Transverse colon (tissue), 4 donors: ENCODE measurements at regions not wholly inside any gene's neighbourhood (a gene's known extent, or its start where the extent isn't known, plus 50 kb on each side); places are given as distances from the start of the nearest gene placed in this dataset.

Experiments used
- DNase-seq: peaks from one replicate; pipeline ENCODE4 v3.0.0-alpha.2; 2019
- H3K27ac ChIP-seq, 4 donors: fragments of 200-600 bp; sonication (generic); 2 replicates each; pipeline ENCODE4 v1.5.1; 2016 to 2018; ENCODE audit warnings: inconsistent platforms in 4 of 4
- H3K27me3 ChIP-seq: fragments of 200-600 bp; sonication (generic); 2 replicates; pipeline ENCODE4 v1.5.1; 2017; ENCODE audit warnings: inconsistent platforms
- H3K36me3 ChIP-seq, 4 donors: fragments of 200-600 bp; sonication (generic); 2 replicates each; pipeline ENCODE4 v1.5.1; 2017 to 2019; ENCODE audit warnings: inconsistent platforms in 4 of 4
- H3K4me1 ChIP-seq, 4 donors: fragments of 200-600 bp; sonication (generic); 2 replicates each; pipeline ENCODE4 v1.5.1; 2017 to 2020; ENCODE audit warnings: inconsistent platforms in 4 of 4
- H3K4me3 ChIP-seq, 4 donors: fragments of 200-600 bp; sonication (generic); 1 replicate in 1 of 4; 2 replicates in 3 of 4; pipeline versions ENCODE4 v1.5.1 to v1.6.1; 2017 to 2019; ENCODE audit warnings: inconsistent platforms in 4 of 4
- H3K9me3 ChIP-seq, 2 donors: fragments of 200-600 bp; sonication (generic); 2 replicates each; pipeline ENCODE4 v1.5.1; 2017 to 2019; ENCODE audit warnings: inconsistent platforms in 2 of 2
- EP300 ChIP-seq: sonication (generic); formaldehyde crosslinking; IDR thresholded peaks from one replicate; pipeline ENCODE4 v1.6.1; 2017; ENCODE audit warnings: antibody characterized with exemption, low read depth
- POLR2A ChIP-seq: fragments of 450-650 bp; IDR thresholded peaks from one replicate; pipeline ENCODE4 v1.6.1; 2016; ENCODE audit warnings: antibody characterized with exemption, mild to moderate bottlenecking, moderate library complexity
- POLR2AphosphoS5 ChIP-seq, 3 donors: sonication (generic); formaldehyde crosslinking; IDR thresholded peaks; one replicate each; pipeline ENCODE4 v1.6.1; 2016; ENCODE audit warnings: antibody characterized with exemption in 3 of 3
- WGBS, 2 donors: methylation state at CpG; one replicate each; pipeline ENCODE4 v1.1.5; 2018; ENCODE audit warnings: low coverage in 1 of 2; 5-methylcytosine and 5-hydroxymethylcytosine counted together
- in situ Hi-C, 4 donors: fragments of 200-750 bp; cut with MboI; loops; one replicate each; pipeline versions ENCODE4 v1.15.0 to v1.15.1; 2017; ENCODE audit warnings: low sequenced_read_pairs in 3 of 4, low pct_ligation_motif_present in 1 of 4, low pct_unique_long_range_greater_than_20kb in 1 of 4
- intact Hi-C: fragments of 100-400 bp; cut with DNase I; formaldehyde crosslinking; loops from one replicate; pipeline ENCODE4 v1.15.1; 2023; ENCODE audit warnings: low total_unique reads
- TF ChIP-seq, protein P1 (sequence below), 5 experiments: fragments of 200-600 bp in 3 of 5; fragments of 450-650 bp in 2 of 5; sonication (generic) in 3 of 5; IDR thresholded peaks; 1 replicate in 2 of 5; 2 replicates in 3 of 5; pipeline ENCODE4 v1.5.1; 2016 to 2017; ENCODE audit warnings: antibody characterized with exemption in 5 of 5, inconsistent platforms in 3 of 5, mild to moderate bottlenecking in 2 of 5, moderate library complexity in 1 of 5

DNA sequence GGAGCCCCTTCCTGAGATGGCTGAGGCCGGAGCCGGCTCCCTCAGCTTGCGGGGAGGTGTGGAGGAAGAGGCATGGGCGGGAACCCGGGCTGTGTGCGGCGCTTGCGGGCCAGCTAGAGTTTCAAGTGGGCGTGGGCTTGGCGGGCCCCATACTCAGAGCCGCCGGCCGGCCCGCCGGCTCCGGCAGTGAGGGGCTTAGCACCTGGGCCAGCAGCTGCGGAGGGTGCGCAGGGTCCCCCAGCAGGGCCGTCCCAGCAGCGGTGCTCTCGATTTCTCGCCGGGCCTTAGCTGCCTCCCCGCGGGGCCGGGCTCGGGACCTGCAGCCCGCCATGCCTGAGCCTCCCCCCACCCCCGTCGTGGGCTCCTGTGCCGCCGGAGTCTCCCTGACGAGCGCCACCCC is 67.9 kb upstream of the SLC28A3 start:
- no peaks in the 10 kb centered on the region for H3K9me3 ChIP-seq
- H3K4me1 ChIP-seq: no peaks in the 10 kb centered on the region
- TF ChIP-seq, protein P1, sequence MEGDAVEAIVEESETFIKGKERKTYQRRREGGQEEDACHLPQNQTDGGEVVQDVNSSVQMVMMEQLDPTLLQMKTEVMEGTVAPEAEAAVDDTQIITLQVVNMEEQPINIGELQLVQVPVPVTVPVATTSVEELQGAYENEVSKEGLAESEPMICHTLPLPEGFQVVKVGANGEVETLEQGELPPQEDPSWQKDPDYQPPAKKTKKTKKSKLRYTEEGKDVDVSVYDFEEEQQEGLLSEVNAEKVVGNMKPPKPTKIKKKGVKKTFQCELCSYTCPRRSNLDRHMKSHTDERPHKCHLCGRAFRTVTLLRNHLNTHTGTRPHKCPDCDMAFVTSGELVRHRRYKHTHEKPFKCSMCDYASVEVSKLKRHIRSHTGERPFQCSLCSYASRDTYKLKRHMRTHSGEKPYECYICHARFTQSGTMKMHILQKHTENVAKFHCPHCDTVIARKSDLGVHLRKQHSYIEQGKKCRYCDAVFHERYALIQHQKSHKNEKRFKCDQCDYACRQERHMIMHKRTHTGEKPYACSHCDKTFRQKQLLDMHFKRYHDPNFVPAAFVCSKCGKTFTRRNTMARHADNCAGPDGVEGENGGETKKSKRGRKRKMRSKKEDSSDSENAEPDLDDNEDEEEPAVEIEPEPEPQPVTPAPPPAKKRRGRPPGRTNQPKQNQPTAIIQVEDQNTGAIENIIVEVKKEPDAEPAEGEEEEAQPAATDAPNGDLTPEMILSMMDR (IDR thresholded peaks at IDR 0.05): no peak
- TF ChIP-seq POLR2AphosphoS5 (IDR thresholded peaks at IDR 0.05): no peak
- H3K4me3 ChIP-seq: no peak overlapping the region
- in situ Hi-C loops (loop anchor here (25.0 kb wide), 3 partner anchors 229 to 854 kb away; no protein-coding TSS in a partner anchor), intact Hi-C loops (no loop called here)
- WGBS, 2 donors: 98% methylated on average over 10 of the region's 34 CpGs; no CpG with 5 or more reads in 1 of the 2 donors
- DNase-seq: no peak
- no peak overlapping the region for H3K27ac ChIP-seq
- H3K27me3 ChIP-seq: no peaks in the 10 kb centered on the region
- H3K36me3 ChIP-seq: no peaks in the 10 kb centered on the region

DNA sequence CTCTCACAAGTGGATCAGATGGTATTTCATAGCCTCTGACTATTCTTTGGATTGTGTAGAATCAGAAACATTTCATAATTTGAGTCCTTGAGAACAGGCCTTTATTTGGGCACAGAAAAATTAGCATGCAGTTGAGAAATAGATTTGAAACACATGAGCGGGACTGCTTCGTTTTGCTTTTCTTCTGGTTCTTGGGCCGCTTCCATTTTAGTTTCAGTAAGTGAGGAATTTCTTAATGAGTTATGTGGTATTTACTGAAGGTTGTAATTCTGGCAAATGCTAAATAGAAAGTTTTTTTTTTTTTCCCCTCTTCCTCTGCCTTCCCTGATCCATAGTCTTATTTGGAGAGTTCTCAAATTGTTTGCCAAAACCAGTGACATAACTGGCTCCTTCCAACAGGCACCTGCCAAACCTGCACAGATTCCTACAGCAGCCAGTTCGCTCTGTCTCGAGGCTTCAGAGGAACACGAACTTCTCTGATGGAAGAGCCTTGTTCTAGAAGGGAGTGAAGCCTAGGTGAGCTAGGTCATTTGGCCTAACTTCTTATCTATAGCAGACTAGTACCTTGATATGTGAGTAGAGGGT is 71.2 kb upstream of the SLC28A3 start:
- in situ Hi-C loops: loop anchor here (25.0 kb wide), 3 partner anchors 226 to 851 kb away; no protein-coding TSS in a partner anchor
- no peak overlapping the region for H3K4me3 ChIP-seq
- H3K27me3 ChIP-seq: no peaks in the 10 kb centered on the region
- H3K4me1 ChIP-seq: no peaks in the 10 kb centered on the region
- DNase-seq: no peak
- 79 to 92% methylated on average over 3 to 6 of the region's 6 CpGs for WGBS, 2 donors
- intact Hi-C loops: no loop called here
- no peaks in the 10 kb centered on the region for H3K9me3 ChIP-seq
- H3K27ac ChIP-seq: no peak overlapping the region
- TF ChIP-seq POLR2A (no peak), EP300 (no peak), POLR2AphosphoS5 (IDR thresholded peaks at IDR 0.05) (no peak)
- TF ChIP-seq, protein P1 (IDR thresholded peaks at IDR 0.05): no peak
- no peaks in the 10 kb centered on the region for H3K36me3 ChIP-seq

DNA sequence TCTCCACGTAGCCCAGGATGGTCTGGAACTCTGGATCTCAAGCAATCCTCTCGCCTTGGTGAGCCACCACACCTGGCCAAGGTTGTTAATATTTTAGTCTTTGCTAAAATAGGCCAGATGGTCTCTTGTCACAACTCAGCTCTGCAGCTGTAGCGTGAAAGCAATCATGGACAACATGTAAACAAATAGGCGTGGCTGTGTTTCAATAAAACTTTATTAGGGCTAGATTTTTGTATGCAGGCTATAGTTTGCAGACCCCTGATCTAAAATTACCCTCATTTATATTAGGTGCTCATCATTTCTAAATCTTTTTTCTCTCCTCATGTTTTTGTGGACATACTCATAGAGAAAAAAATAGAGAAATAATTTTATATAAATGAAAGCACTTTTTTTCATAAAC is 72.1 kb upstream of the SLC28A3 start:
- 60 to 61% methylated on average over 4 of the region's 4 CpGs for WGBS, 2 donors
- H3K4me1 ChIP-seq: no peaks in the 10 kb centered on the region
- H3K27ac ChIP-seq: no peak overlapping the region
- H3K4me3 ChIP-seq: no peak overlapping the region
- in situ Hi-C loops: loop anchor here (25.0 kb wide), 3 partner anchors 225 to 850 kb away; no protein-coding TSS in a partner anchor
- TF ChIP-seq EP300: no peak
- TF ChIP-seq, protein P1 (IDR thresholded peaks at IDR 0.05): no peak
- no peak for TF ChIP-seq POLR2A
- no peak for TF ChIP-seq POLR2AphosphoS5 (IDR thresholded peaks at IDR 0.05)
- H3K36me3 ChIP-seq: no peaks in the 10 kb centered on the region
- H3K27me3 ChIP-seq: no peaks in the 10 kb centered on the region
- DNase-seq: no peak
- intact Hi-C loops: no loop called here
- H3K9me3 ChIP-seq: no peaks in the 10 kb centered on the region

DNA sequence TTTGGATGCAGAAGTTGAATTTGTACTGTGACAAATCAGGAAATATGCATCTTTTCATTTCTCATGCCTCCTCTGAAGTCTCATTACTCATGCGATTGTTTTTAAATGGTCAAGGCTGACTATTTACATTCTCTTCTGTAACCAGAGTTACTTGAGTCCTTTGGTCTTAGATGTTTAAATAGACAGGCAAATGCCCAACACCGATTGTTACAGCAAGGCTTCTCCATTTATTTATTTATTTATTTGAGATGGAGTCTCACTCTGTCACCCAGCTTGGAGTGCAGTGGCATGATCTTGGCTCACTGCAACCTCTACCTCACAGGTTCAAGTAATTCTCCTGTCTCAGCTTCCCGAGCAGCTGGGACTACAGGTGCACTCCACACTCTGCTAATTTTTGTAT is 72.7 kb upstream of the SLC28A3 start:
- H3K27me3 ChIP-seq: no peaks in the 10 kb centered on the region
- H3K27ac ChIP-seq: no peak overlapping the region
- H3K36me3 ChIP-seq: no peaks in the 10 kb centered on the region
- DNase-seq: no peak
- H3K4me1 ChIP-seq: no peaks in the 10 kb centered on the region
- no peak overlapping the region for H3K4me3 ChIP-seq
- no peaks in the 10 kb centered on the region for H3K9me3 ChIP-seq
- WGBS, 2 donors: 61 to 76% methylated on average over 2 to 3 of the region's 3 CpGs
- TF ChIP-seq EP300 (no peak), POLR2A (no peak), POLR2AphosphoS5 (IDR thresholded peaks at IDR 0.05) (no peak)
- TF ChIP-seq, protein P1 (IDR thresholded peaks at IDR 0.05): no peak
- in situ Hi-C loops (loop anchor here (25.0 kb wide), 3 partner anchors 224 to 849 kb away; no protein-coding TSS in a partner anchor), intact Hi-C loops (no loop called here)
